ENCODE measurements at regions not wholly inside any gene's neighbourhood (a gene's known extent, or its start where the extent isn't known, plus 50 kb on each side); places are given as distances from the start of the nearest gene placed in this dataset.

DNA sequence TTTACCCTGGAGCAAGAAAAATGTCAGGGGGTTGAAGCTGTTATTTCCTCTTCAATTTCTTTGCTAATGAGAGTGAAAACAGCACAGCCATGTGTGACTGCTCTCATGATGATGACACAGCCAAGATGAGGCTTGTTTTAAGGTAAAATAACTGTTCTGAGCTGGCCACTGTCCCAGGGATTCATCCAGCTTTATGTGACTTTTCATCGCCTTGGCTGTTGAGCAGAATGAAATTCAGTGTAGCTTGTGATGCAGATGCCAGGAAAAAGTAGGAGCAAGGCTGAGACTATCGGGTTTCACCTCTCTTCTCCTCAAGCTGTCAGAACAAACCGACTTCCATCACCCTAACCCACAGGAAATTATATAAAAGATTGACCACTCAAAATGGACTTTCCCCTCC, 361.8 kb upstream of the CDH5 start (continued):
- TF ChIP-seq, protein P1, sequence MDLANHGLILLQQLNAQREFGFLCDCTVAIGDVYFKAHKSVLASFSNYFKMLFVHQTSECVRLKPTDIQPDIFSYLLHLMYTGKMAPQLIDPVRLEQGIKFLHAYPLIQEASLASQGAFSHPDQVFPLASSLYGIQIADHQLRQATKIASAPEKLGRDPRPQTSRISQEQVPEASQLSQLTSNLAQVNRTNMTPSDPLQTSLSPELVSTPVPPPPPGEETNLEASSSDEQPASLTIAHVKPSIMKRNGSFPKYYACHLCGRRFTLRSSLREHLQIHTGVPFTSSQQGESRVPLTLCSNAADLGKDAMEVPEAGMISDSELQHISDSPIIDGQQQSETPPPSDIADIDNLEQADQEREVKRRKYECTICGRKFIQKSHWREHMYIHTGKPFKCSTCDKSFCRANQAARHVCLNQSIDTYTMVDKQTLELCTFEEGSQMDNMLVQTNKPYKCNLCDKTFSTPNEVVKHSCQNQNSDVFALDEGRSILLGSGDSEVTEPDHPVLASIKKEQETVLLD (CRISPR knock-in tag; IDR thresholded peaks at IDR 0.05; ENCODE audit: low read depth) = no peak
- TF ChIP-seq, protein P2, sequence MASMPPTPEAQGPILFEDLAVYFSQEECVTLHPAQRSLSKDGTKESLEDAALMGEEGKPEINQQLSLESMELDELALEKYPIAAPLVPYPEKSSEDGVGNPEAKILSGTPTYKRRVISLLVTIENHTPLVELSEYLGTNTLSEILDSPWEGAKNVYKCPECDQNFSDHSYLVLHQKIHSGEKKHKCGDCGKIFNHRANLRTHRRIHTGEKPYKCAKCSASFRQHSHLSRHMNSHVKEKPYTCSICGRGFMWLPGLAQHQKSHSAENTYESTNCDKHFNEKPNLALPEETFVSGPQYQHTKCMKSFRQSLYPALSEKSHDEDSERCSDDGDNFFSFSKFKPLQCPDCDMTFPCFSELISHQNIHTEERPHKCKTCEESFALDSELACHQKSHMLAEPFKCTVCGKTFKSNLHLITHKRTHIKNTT (CRISPR knock-in tag; IDR thresholded peaks at IDR 0.05) = no peak
- TF ChIP-seq GATAD2A (CRISPR knock-in tag; IDR thresholded peaks at IDR 0.05) = no peak
- TF ChIP-seq ZNF598 (CRISPR knock-in tag; IDR thresholded peaks at IDR 0.05; ENCODE audit: borderline replicate concordance) = no peak
- no peak for TF ChIP-seq GTF2F1 (IDR thresholded peaks at IDR 0.05; ENCODE audit: low read length)
- no peak for TF ChIP-seq AKAP8 (CRISPR knock-in tag; IDR thresholded peaks at IDR 0.05)
- TF ChIP-seq, protein P3, sequence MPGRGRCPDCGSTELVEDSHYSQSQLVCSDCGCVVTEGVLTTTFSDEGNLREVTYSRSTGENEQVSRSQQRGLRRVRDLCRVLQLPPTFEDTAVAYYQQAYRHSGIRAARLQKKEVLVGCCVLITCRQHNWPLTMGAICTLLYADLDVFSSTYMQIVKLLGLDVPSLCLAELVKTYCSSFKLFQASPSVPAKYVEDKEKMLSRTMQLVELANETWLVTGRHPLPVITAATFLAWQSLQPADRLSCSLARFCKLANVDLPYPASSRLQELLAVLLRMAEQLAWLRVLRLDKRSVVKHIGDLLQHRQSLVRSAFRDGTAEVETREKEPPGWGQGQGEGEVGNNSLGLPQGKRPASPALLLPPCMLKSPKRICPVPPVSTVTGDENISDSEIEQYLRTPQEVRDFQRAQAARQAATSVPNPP (CRISPR knock-in tag; IDR thresholded peaks at IDR 0.05) = no peak
- no peak for TF ChIP-seq ZNF605 (CRISPR knock-in tag; IDR thresholded peaks at IDR 0.05)
- no peak for TF ChIP-seq ESRRA (CRISPR knock-in tag; IDR thresholded peaks at IDR 0.05; ENCODE audit: low read depth)
- TF ChIP-seq, protein P4, sequence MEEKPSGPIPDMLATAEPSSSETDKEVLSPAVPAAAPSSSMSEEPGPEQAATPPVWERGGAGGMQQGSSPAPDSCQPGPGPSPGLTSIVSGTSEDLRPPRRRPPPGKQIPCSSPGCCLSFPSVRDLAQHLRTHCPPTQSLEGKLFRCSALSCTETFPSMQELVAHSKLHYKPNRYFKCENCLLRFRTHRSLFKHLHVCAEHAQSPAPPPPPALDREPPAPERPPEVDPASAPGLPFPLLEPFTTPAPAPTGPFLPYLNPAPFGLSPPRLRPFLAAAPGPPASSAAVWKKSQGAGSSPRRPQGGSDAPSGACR (CRISPR knock-in tag; IDR thresholded peaks at IDR 0.05) = no peak
- TF ChIP-seq, protein P5, sequence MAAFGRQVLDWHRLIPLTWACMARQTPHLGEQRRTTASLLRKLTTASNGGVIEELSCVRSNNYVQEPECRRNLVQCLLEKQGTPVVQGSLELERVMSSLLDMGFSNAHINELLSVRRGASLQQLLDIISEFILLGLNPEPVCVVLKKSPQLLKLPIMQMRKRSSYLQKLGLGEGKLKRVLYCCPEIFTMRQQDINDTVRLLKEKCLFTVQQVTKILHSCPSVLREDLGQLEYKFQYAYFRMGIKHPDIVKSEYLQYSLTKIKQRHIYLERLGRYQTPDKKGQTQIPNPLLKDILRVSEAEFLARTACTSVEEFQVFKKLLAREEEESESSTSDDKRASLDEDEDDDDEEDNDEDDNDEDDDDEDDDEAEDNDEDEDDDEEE (CRISPR knock-in tag; IDR thresholded peaks at IDR 0.05) = no peak
